ENCODE measurements at regions not wholly inside any gene's neighbourhood (a gene's known extent, or its start where the extent isn't known, plus 50 kb on each side); places are given as distances from the start of the nearest gene placed in this dataset.
A peak's percentile ranks its signal among the peaks of the same experiment; 100 is the strongest.

GRCh38 chr12:93122569-93123091, 193.5 kb upstream of the EEA1 start:
- Histone ChIP-seq H3K27me3 (ENCODE audit: control insufficient read depth, insufficient read depth, low read length) (no peaks in the 10 kb centered on the region), H3K9ac (ENCODE audit: low read depth, low read length) (no peak overlapping the region), H3K56ac (ENCODE audit: extremely low read depth, insufficient read depth, low read length) (no peak overlapping the region), H3K23ac (ENCODE audit: low read depth, low read length) (no peak overlapping the region), H3K4me1 (ENCODE audit: control insufficient read depth, insufficient read depth, low read length) (peaks cover 8% of the 10 kb centered on the region), H3K4me3 (ENCODE audit: insufficient read depth, low read depth, low read length) (no peak overlapping the region), H3K9me3 (ENCODE audit: control insufficient read depth, insufficient read depth, low read length) (no peaks in the 10 kb centered on the region), H3K4ac (ENCODE audit: low read depth, low read length) (no peak overlapping the region), H4K20me1 (ENCODE audit: insufficient read depth, low read length) (no peaks in the 10 kb centered on the region), H3K27ac (ENCODE audit: insufficient read depth, low read length) (no peak overlapping the region), H2AK5ac (ENCODE audit: low read depth, low read length) (no peak overlapping the region), H2AFZ (replicated peaks; ENCODE audit: low read length, poor library complexity) (no peak overlapping the region), H3K4me2 (ENCODE audit: low read depth, low read length) (no peak overlapping the region), H4K8ac (ENCODE audit: low read depth in 2 of 2, low read length in 2 of 2) (no peak overlapping the region), H3K18ac (ENCODE audit: low read depth, low read length) (no peak overlapping the region), H2AK9ac (replicated peaks; ENCODE audit: low read depth, low read length, poor library complexity) (no peak overlapping the region), H2BK5ac (ENCODE audit: low read depth, low read length, poor library complexity, severe bottlenecking) (no peak overlapping the region), H3K14ac (replicated peaks; ENCODE audit: low read depth, low read length) (no peak overlapping the region), H2BK120ac (ENCODE audit: low read depth, low read length) (no peak overlapping the region), H2BK20ac (ENCODE audit: low read depth, low read length) (no peak overlapping the region), H4K91ac (ENCODE audit: insufficient read depth, low read depth, low read length) (no peak overlapping the region), H3K9me1 (ENCODE audit: insufficient read depth, low read length) (peaks cover 3% of the 10 kb centered on the region; the same call in 1 of the 2 replicates), H3K79me1 (ENCODE audit: low read depth in 1 of 2, low read length in 2 of 2) (no peaks in the 10 kb centered on the region), H3K36me3 (ENCODE audit: control insufficient read depth, insufficient read depth, low read length) (no peaks in the 10 kb centered on the region), H4K5ac (ENCODE audit: low read depth, low read length) (no peak overlapping the region), H2BK15ac (ENCODE audit: low read depth, low read length) (no peak overlapping the region)
- CTCF ChIA-PET, result interaction anchor here (0.6 to 0.8 kb wide), 3 partner anchors 14 to 135 kb away, joined by 3 read pairs; no protein-coding TSS in a partner anchor
- no peak for DNase-seq
- TF ChIP-seq FOS (IDR thresholded peaks at IDR 0.05; ENCODE audit: low read depth, low read length), result no peak
- no peak for TF ChIP-seq CHD1 (IDR thresholded peaks at IDR 0.05; ENCODE audit: low read depth, low read length)
- no peak for TF ChIP-seq RCOR1 (IDR thresholded peaks at IDR 0.05; ENCODE audit: insufficient replicate concordance, low read length)
- TF ChIP-seq SMC3 (IDR thresholded peaks at IDR 0.05; ENCODE audit: low read depth, low read length), result no peak
- TF ChIP-seq CEBPB (IDR thresholded peaks at IDR 0.05; ENCODE audit: low read depth, low read length), result peak; percentile 22; the same call in 1 of the 2 replicates
- ATAC-seq (ENCODE audit: low read depth), result no peak
- 80% methylated on average over 1 of the region's 5 CpGs; no CpG with 5 or more reads in 1 of the 2 experiments for WGBS, 2 experiments (ENCODE audit: extremely low coverage in 2 of 2, insufficient read length in 1 of 2)
- in situ Hi-C loops (cut with MboI; ENCODE audit: low sequenced_read_pairs), result no loop called here
- POLR2A ChIA-PET (ENCODE audit: unreplicated experiment), result no interaction called here
- intact Hi-C loops (cut with micrococcal nuclease), result no loop called here
- no TSS peak for BruUV-seq (replicated peaks)
- dilution Hi-C loops (cut with HindIII; ENCODE audit: low sequenced_read_pairs, unreplicated experiment), result no loop called here

Measured in IMR-90 (cell line).